Fibroblast of mammary gland (primary cell): ENCODE measurements at regions not wholly inside any gene's neighbourhood (a gene's known extent, or its start where the extent isn't known, plus 50 kb on each side); places are given as distances from the start of the nearest gene placed in this dataset.

ENCODE experiments used
- DNase-seq: peaks from one replicate; pipeline ENCODE4 v3.0.0-alpha.2; 2010; ENCODE audit warnings: low read depth
- H3K4me3 ChIP-seq: 2 replicates; pipeline ENCODE4 v1.5.1; 2011; ENCODE audit warnings: low read depth, mild to moderate bottlenecking, low read length, moderate library complexity; ENCODE audit not compliant: control insufficient read depth
- TF ChIP-seq, protein P1 (sequence below): conservative IDR thresholded peaks from 2 replicates; pipeline ENCODE4 v1.5.1; 2011; ENCODE audit warnings: low read depth, low read length, inconsistent platforms; ENCODE audit not compliant: control insufficient read depth, insufficient read depth

DNA sequence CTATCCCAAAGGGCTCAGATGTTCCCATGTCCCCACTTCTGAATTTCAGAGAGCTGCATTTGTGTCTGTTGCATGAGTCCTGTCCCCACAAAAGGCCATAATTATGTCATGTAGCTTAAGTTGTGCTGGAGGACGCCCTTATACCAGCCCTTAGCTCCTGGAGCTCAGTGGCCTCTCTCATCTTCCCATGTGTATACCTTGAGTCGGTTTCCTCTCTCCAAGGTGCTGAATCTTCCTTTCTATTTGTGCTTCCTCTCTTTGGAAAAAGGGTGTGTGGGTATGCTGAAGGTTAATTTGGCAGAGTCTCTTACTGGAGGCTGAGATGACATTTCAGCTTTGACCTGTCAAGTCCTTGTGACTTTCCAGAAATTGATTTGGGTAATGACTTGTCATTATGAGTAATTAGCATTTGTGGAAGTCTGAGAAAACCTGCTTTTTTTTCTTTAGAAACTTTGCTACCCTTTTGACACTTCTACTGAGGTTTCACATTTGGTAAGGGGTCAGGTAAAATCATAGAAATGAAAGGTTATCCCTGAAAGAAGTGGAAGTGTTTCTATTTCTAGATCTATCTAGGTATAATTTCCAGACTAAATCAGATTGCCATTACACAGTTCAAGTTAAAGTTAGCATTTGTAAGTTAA lies 185.4 kb downstream of the ABCC12 start:
- no peak overlapping the region for H3K4me3 ChIP-seq
- peak; percentile 40 for DNase-seq
- TF ChIP-seq, protein P1, sequence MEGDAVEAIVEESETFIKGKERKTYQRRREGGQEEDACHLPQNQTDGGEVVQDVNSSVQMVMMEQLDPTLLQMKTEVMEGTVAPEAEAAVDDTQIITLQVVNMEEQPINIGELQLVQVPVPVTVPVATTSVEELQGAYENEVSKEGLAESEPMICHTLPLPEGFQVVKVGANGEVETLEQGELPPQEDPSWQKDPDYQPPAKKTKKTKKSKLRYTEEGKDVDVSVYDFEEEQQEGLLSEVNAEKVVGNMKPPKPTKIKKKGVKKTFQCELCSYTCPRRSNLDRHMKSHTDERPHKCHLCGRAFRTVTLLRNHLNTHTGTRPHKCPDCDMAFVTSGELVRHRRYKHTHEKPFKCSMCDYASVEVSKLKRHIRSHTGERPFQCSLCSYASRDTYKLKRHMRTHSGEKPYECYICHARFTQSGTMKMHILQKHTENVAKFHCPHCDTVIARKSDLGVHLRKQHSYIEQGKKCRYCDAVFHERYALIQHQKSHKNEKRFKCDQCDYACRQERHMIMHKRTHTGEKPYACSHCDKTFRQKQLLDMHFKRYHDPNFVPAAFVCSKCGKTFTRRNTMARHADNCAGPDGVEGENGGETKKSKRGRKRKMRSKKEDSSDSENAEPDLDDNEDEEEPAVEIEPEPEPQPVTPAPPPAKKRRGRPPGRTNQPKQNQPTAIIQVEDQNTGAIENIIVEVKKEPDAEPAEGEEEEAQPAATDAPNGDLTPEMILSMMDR, result no peak

DNA sequence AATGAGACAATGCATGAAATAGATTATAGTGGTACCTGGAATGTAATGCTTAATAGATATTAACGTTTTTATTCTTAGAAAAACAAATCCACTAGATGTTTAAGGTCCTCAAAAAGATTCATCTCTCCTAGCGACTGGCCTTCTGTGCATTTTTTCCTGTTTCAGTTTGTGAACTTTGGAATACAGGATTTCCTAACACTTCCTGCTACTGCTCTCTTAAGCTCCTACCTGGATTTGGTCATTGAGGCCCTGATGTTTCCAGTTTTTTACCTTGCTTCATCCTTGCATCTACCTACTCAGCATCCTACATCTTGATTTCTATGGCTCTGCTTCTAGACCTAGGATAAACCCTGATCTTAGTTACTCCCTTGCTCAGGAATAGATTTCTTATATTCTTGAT lies 188.4 kb downstream of the ABCC12 start:
- DNase-seq, result no peak

DNA sequence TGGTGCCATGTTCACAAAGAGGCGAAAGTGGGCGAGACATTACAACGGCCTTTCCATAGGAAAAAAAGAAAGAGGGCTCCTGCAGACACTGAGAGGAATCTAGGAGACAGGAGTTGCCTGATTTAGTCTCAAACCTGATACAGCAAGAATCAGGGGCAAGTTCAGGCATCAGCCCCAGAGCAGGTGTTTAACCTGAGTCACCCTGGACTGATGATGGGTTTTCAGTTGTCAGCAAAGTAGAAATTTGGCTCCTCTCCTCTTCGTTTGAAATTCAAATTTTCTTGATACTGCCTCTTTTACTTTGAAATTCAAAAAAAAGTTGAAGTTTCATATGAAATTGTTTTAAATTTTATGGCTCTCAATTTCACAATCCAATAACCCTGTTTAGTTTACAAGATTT lies 189.5 kb downstream of the ABCC12 start:
- DNase-seq, result no peak
- no peak overlapping the region for H3K4me3 ChIP-seq
- TF ChIP-seq, protein P1, result no peak

More for the DNA sequence above, 188.4 kb downstream of the ABCC12 start:
- H3K4me3 ChIP-seq, result no peak overlapping the region
- TF ChIP-seq, protein P1, result no peak

DNA sequence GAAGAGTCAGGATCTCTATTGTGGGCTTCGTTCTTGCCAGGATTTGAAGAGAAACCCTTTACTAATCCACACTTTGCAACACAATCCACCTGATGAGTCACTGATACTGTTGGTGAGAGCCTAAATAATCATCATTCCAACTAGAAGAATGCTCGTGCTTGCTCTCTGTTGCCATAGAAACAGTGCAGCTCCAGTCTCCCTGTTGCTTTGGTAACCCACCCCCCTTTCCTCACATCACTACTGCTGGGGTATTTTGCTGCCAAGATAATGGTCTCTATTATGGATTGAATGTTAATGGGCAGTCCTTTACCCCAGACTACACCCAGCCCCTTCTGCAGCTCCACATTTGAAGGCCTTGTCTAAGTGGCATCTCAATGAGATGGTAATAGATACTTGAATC lies 190.4 kb downstream of the ABCC12 start:
- peak; percentile 6 for DNase-seq
- TF ChIP-seq, protein P1, result no peak

DNA sequence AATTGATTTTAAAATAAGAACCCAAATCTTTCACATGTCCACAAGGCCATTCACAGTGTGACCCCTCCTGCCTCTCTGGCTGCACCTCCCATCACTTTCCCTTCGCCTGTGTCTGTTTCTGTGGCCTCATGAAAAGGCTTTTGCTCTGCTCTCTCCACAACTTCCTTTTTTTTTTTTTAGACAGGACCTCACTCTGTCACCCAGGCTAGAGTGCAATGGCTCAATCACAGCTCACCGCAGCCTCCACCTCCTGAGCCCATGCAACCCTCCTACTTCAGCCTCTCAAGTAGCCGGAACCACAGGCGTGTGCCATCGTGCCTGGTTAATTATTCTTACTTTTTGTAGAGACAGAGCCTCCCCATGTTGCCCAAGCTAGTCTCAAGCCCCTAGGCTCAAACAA lies 197.1 kb downstream of the ABCC12 start:
- TF ChIP-seq, protein P1, result no peak
- no peak overlapping the region for H3K4me3 ChIP-seq
- DNase-seq, result no peak

More for the DNA sequence above, 190.4 kb downstream of the ABCC12 start:
- H3K4me3 ChIP-seq, result no peak overlapping the region

DNA sequence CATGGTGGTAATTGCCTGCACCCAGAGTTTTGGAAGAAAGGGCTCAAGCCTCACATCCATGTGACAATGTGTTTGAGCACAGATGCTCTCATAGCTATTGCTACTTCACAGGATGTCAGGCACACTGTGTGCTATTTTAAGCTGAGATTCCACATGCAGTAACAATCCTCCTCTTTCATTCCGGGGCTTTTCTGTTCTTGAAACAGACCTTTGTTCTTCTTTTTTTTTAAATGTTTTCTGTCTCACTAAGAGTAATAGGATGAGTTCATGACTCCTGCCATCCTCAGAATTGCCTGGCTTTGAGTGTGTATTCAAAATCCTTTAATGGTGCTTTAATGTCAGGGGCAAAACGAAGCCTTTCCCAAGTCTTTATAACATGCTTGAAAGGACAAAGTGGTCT lies 198.9 kb downstream of the ABCC12 start:
- DNase-seq, result no peak
- no peak overlapping the region for H3K4me3 ChIP-seq
- TF ChIP-seq, protein P1, result no peak

DNA sequence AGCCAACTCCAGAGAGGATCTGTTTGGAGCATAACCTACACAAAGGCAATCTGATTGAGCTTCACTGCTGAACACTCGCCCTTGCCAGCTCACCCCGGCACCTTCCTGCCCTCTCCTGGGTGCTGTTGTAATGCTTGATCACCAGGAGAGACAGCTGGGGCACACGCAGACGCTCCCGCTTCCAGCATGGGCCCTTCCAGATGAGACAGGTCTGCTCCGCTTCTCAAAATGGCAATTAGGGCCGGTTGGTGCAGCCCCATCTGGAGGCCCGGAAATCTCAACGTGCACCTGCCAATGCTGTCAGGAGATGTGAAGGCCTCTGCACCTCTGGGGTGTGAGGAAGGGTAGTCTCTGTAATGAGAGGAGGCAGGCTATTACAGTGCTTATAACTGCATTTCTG lies 206.1 kb downstream of the ABCC12 start:
- DNase-seq, result no peak
- TF ChIP-seq, protein P1, result no peak
- no peak overlapping the region for H3K4me3 ChIP-seq
